Liver (tissue), 3 donors: ENCODE measurements at regions not wholly inside any gene's neighbourhood (a gene's known extent, or its start where the extent isn't known, plus 50 kb on each side); places are given as distances from the start of the nearest gene placed in this dataset.

ENCODE experiments used
- FOXA2 ChIP-seq: IDR thresholded peaks from 2 replicates; pipeline ENCODE4 v1.6.1; 2016; ENCODE audit warnings: antibody characterized with exemption
- GABPA ChIP-seq, 2 donors: IDR thresholded peaks in 1 of 2; conservative IDR thresholded peaks in 1 of 2; 2 replicates each; pipeline ENCODE4 v1.6.1; 2016; ENCODE audit warnings: antibody characterized with exemption in 2 of 2, mild to moderate bottlenecking in 1 of 2, moderate library complexity in 1 of 2
- HNF4G ChIP-seq: IDR thresholded peaks from 2 replicates; pipeline ENCODE4 v1.6.1; 2016; ENCODE audit warnings: antibody characterized with exemption
- JUND ChIP-seq, 2 donors: IDR thresholded peaks; 2 replicates each; pipeline ENCODE4 v1.6.1; 2016; ENCODE audit warnings: antibody characterized with exemption in 2 of 2
- MAX ChIP-seq: IDR thresholded peaks from 2 replicates; pipeline ENCODE4 v1.6.1; 2016; ENCODE audit warnings: antibody characterized with exemption
- NR2F2 ChIP-seq: IDR thresholded peaks from 2 replicates; pipeline ENCODE4 v1.6.1; 2016; ENCODE audit warnings: antibody characterized with exemption
- SP1 ChIP-seq: IDR thresholded peaks from 2 replicates; pipeline ENCODE4 v1.6.1; 2018; ENCODE audit warnings: antibody characterized with exemption, mild to moderate bottlenecking
- TAF1 ChIP-seq: conservative IDR thresholded peaks from 2 replicates; pipeline ENCODE4 v1.6.1; 2016; ENCODE audit warnings: antibody characterized with exemption, mild to moderate bottlenecking
- YY1 ChIP-seq: IDR thresholded peaks from 2 replicates; pipeline ENCODE4 v1.6.1; 2016; ENCODE audit warnings: antibody characterized with exemption, mild to moderate bottlenecking
- ZBTB33 ChIP-seq: IDR thresholded peaks from 2 replicates; pipeline ENCODE4 v1.6.1; 2016; ENCODE audit warnings: antibody characterized with exemption
- TF ChIP-seq, protein P1 (sequence below): fragments of 150-350 bp; IDR thresholded peaks from 2 replicates; pipeline ENCODE4 v1.5.1; 2017; ENCODE audit warnings: improper control_type of control experiment, low read depth, low read length; ENCODE audit not compliant: missing input control
- TF ChIP-seq, protein P2 (sequence below): IDR thresholded peaks from 2 replicates; pipeline ENCODE4 v1.6.1; 2016; ENCODE audit warnings: antibody characterized with exemption, mild to moderate bottlenecking
- donor health status: healthy.
- donor health status: healthy.

GRCh38 chr13:52947921-52948373, 80.7 kb upstream of the OLFM4 start:
- TF ChIP-seq, protein P1, sequence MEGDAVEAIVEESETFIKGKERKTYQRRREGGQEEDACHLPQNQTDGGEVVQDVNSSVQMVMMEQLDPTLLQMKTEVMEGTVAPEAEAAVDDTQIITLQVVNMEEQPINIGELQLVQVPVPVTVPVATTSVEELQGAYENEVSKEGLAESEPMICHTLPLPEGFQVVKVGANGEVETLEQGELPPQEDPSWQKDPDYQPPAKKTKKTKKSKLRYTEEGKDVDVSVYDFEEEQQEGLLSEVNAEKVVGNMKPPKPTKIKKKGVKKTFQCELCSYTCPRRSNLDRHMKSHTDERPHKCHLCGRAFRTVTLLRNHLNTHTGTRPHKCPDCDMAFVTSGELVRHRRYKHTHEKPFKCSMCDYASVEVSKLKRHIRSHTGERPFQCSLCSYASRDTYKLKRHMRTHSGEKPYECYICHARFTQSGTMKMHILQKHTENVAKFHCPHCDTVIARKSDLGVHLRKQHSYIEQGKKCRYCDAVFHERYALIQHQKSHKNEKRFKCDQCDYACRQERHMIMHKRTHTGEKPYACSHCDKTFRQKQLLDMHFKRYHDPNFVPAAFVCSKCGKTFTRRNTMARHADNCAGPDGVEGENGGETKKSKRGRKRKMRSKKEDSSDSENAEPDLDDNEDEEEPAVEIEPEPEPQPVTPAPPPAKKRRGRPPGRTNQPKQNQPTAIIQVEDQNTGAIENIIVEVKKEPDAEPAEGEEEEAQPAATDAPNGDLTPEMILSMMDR = no peak
- TF ChIP-seq FOXA2 (no peak), JUND (IDR thresholded peaks at IDR 0.05) (no peak), ZBTB33 (no peak), YY1 (no peak), HNF4G (no peak), TAF1 (no peak), MAX (no peak), NR2F2 (no peak), SP1 (no peak), GABPA (IDR thresholded peaks at IDR 0.05 in 1 of 2, conservative IDR thresholded peaks at IDR 0.05 in 1 of 2) (no peak)
- TF ChIP-seq, protein P2, sequence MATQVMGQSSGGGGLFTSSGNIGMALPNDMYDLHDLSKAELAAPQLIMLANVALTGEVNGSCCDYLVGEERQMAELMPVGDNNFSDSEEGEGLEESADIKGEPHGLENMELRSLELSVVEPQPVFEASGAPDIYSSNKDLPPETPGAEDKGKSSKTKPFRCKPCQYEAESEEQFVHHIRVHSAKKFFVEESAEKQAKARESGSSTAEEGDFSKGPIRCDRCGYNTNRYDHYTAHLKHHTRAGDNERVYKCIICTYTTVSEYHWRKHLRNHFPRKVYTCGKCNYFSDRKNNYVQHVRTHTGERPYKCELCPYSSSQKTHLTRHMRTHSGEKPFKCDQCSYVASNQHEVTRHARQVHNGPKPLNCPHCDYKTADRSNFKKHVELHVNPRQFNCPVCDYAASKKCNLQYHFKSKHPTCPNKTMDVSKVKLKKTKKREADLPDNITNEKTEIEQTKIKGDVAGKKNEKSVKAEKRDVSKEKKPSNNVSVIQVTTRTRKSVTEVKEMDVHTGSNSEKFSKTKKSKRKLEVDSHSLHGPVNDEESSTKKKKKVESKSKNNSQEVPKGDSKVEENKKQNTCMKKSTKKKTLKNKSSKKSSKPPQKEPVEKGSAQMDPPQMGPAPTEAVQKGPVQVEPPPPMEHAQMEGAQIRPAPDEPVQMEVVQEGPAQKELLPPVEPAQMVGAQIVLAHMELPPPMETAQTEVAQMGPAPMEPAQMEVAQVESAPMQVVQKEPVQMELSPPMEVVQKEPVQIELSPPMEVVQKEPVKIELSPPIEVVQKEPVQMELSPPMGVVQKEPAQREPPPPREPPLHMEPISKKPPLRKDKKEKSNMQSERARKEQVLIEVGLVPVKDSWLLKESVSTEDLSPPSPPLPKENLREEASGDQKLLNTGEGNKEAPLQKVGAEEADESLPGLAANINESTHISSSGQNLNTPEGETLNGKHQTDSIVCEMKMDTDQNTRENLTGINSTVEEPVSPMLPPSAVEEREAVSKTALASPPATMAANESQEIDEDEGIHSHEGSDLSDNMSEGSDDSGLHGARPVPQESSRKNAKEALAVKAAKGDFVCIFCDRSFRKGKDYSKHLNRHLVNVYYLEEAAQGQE = no peak
